ENCODE measurements at regions not wholly inside any gene's neighbourhood (a gene's known extent, or its start where the extent isn't known, plus 50 kb on each side); places are given as distances from the start of the nearest gene placed in this dataset.

GRCh38 chr5:136435946-136436543, 70.7 kb upstream of the TRPC7 start:
- Histone ChIP-seq H3K36me3 (no peaks in the 10 kb centered on the region), H3K4me1 (no peaks in the 10 kb centered on the region), H3K27me3 (peaks cover 0 to 8% (median 0%) of the 10 kb centered on the region in 9 donors), H3K9me3 (peaks cover 0 to 5% (median 0%) of the 10 kb centered on the region in 12 donors), H3K27ac (no peak overlapping the region), H3K4me3 (no peak overlapping the region)
- intact Hi-C loops (cut with DNase I) = no loop called here
- ATAC-seq (no peak), DNase-seq (no peak)
- TF ChIP-seq, protein P1, sequence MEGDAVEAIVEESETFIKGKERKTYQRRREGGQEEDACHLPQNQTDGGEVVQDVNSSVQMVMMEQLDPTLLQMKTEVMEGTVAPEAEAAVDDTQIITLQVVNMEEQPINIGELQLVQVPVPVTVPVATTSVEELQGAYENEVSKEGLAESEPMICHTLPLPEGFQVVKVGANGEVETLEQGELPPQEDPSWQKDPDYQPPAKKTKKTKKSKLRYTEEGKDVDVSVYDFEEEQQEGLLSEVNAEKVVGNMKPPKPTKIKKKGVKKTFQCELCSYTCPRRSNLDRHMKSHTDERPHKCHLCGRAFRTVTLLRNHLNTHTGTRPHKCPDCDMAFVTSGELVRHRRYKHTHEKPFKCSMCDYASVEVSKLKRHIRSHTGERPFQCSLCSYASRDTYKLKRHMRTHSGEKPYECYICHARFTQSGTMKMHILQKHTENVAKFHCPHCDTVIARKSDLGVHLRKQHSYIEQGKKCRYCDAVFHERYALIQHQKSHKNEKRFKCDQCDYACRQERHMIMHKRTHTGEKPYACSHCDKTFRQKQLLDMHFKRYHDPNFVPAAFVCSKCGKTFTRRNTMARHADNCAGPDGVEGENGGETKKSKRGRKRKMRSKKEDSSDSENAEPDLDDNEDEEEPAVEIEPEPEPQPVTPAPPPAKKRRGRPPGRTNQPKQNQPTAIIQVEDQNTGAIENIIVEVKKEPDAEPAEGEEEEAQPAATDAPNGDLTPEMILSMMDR (IDR thresholded peaks at IDR 0.05) = no peak
- no peak for TF ChIP-seq POLR2A (IDR thresholded peaks at IDR 0.05)
- WGBS, 4 donors = 90 to 93% (median 91%) methylated on average over 6 of the region's 6 CpGs

DNA sequence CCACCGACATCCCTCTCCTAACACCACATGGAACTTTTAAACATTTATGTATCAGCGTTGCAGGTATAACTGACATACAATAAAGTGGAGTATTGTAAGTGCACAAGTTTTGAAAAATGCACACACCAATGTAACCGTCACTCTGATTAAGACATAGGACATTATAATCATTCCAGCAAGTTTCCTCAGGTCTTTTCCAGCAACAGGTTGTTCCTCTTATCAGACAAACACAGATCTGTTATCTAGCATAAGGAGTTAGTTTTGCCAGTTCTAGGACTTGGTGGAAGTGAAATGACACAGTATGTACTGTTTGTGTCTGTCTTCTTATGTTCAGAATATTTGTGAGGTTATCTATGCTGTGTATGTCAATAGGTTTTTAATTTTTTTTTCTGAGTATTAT, 69.5 kb upstream of the TRPC7 start:
- 78 to 87% (median 81%) methylated on average over 3 of the region's 3 CpGs for WGBS, 4 donors
- no peaks in the 10 kb centered on the region for H3K36me3 ChIP-seq
- peaks cover 0 to 5% (median 0%) of the 10 kb centered on the region in 12 donors for H3K9me3 ChIP-seq
- H3K4me3 ChIP-seq = no peak overlapping the region
- TF ChIP-seq, protein P1 (IDR thresholded peaks at IDR 0.05) = no peak
- no peak for TF ChIP-seq POLR2A (IDR thresholded peaks at IDR 0.05)
- H3K4me1 ChIP-seq = no peaks in the 10 kb centered on the region
- no peak for DNase-seq
- H3K27me3 ChIP-seq = peaks cover 0 to 8% (median 0%) of the 10 kb centered on the region in 9 donors
- no peak overlapping the region for H3K27ac ChIP-seq
- intact Hi-C loops (cut with DNase I) = no loop called here
- ATAC-seq = no peak

DNA sequence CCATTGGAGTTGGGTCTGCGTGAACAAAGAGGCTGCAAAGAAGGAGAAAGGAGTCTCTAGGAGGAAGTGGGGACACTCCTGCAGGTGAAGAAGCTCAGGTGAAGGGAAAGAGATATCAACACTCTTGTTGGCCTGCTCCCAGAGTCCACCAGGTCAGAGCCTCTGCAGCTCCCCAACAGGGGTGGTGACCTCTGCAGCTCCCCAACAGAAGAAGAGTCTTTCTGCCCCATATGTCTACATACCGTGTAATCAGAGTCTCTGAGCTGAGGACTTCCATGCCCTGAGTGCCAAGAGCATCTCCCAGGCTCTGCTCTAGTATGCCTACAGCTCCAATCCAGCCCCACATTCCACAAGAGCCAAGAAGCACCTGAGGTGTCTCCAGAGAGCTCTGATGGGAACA, 67.4 kb upstream of the TRPC7 start:
- H3K9me3 ChIP-seq = no peaks in the 10 kb centered on the region
- H3K27me3 ChIP-seq = peaks cover 0 to 8% (median 0%) of the 10 kb centered on the region in 9 donors
- DNase-seq (no peak), ATAC-seq (no peak)
- H3K36me3 ChIP-seq = no peaks in the 10 kb centered on the region
- H3K4me3 ChIP-seq = no peak overlapping the region
- TF ChIP-seq, protein P1 (IDR thresholded peaks at IDR 0.05) = no peak
- TF ChIP-seq POLR2A (IDR thresholded peaks at IDR 0.05) = no peak
- H3K27ac ChIP-seq = no peak overlapping the region
- intact Hi-C loops (cut with DNase I) = no loop called here
- WGBS, 4 donors = 67 to 82% (median 71%) methylated on average over 2 of the region's 2 CpGs
- no peaks in the 10 kb centered on the region for H3K4me1 ChIP-seq

DNA sequence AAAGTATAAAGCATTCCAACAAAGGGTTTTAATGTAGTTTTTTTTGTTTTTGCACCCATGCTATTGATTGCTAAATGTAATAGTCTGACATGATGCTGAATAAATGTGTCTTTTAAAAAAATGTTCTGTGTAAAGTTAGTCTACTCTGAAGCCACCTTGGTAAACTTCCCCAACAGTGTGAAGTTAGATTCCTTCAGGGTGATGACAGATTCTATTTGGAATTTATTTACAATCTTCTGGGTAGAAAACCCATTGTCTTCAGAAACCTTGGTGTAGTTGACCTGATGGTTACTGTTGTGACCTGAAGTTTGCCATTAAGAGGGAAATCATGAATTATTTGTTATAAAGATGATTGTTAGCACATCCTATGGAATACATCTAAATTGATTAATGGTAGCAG, 64.7 kb upstream of the TRPC7 start:
- Histone ChIP-seq H3K27me3 (peaks cover 0 to 8% (median 0%) of the 10 kb centered on the region in 9 donors), H3K4me3 (no peak overlapping the region), H3K36me3 (no peaks in the 10 kb centered on the region), H3K27ac (no peak overlapping the region), H3K9me3 (no peaks in the 10 kb centered on the region), H3K4me1 (no peaks in the 10 kb centered on the region)
- DNase-seq = no peak
- intact Hi-C loops (cut with DNase I) = no loop called here
- ATAC-seq = no peak
- TF ChIP-seq, protein P1 (IDR thresholded peaks at IDR 0.05) = no peak
- TF ChIP-seq POLR2A (IDR thresholded peaks at IDR 0.05) = no peak
